Fibroblast of villous mesenchyme (primary cell): ENCODE measurements at regions not wholly inside any gene's neighbourhood (a gene's known extent, or its start where the extent isn't known, plus 50 kb on each side); places are given as distances from the start of the nearest gene placed in this dataset.

Experiments used
- DNase-seq: peaks from one replicate; pipeline ENCODE4 v3.0.0-alpha.2; 2010; ENCODE audit warnings: low read depth
- H3K4me3 ChIP-seq: 2 replicates; pipeline ENCODE4 v1.5.1; 2011; ENCODE audit warnings: low read depth, mild to moderate bottlenecking, low read length
- TF ChIP-seq, protein P1 (sequence below): IDR thresholded peaks from 2 replicates; pipeline ENCODE4 v1.5.1; 2012; ENCODE audit warnings: low read depth, mild to moderate bottlenecking, low read length; ENCODE audit not compliant: insufficient read depth

- no peak overlapping the region for H3K4me3 ChIP-seq
- no peak for DNase-seq
- TF ChIP-seq, protein P1, sequence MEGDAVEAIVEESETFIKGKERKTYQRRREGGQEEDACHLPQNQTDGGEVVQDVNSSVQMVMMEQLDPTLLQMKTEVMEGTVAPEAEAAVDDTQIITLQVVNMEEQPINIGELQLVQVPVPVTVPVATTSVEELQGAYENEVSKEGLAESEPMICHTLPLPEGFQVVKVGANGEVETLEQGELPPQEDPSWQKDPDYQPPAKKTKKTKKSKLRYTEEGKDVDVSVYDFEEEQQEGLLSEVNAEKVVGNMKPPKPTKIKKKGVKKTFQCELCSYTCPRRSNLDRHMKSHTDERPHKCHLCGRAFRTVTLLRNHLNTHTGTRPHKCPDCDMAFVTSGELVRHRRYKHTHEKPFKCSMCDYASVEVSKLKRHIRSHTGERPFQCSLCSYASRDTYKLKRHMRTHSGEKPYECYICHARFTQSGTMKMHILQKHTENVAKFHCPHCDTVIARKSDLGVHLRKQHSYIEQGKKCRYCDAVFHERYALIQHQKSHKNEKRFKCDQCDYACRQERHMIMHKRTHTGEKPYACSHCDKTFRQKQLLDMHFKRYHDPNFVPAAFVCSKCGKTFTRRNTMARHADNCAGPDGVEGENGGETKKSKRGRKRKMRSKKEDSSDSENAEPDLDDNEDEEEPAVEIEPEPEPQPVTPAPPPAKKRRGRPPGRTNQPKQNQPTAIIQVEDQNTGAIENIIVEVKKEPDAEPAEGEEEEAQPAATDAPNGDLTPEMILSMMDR = no peak
Observed at GRCh38 chr1:219514728-219515127, 98.2 kb downstream of the ZC3H11B start.

DNA sequence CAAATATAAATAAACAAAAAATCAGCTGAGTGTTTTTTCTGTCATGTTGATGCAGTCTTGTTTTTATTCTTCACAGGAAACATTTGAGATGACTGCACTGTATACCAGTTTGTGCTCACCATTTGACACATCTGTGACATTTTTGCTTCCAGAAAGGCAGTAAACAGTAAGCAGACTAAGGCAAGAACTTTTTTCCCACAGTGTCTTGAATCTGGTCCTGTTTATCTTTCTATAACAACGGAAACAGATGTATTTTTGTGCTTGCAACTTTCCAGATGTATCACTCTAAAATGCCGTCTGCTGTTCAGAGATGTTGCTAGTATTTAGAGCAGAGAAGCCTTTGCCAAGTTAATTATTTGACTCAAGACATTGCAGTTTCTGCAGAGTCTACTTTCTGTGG lies 105.5 kb downstream of the ZC3H11B start:
- TF ChIP-seq, protein P1 = no peak
- peak; percentile 41 for DNase-seq
- no peak overlapping the region for H3K4me3 ChIP-seq

DNA sequence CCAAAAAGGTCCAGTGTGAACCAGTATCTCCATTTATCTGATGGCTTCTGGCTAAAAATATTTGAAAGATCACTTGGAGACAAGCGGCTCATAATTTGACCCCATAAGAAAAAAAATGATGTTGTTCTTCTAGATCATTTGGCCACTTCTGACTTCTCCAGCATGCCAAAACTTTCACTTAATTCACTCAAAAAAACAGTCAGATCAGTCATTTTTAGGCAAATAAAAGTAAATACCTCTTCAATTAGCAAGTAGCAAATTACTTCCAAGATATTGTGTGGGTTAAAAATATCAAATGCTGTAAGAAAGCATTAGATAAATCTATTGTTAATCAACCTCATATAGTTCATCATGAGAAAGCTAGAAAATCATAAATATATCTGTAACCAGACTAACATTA lies 106.0 kb downstream of the ZC3H11B start:
- H3K4me3 ChIP-seq = no peak overlapping the region
- DNase-seq = no peak
- TF ChIP-seq, protein P1 = no peak

GRCh38 chr1:219506473-219506899 lies 106.4 kb downstream of the ZC3H11B start:
- H3K4me3 ChIP-seq = no peak overlapping the region
- peak; percentile 32 for DNase-seq

DNA sequence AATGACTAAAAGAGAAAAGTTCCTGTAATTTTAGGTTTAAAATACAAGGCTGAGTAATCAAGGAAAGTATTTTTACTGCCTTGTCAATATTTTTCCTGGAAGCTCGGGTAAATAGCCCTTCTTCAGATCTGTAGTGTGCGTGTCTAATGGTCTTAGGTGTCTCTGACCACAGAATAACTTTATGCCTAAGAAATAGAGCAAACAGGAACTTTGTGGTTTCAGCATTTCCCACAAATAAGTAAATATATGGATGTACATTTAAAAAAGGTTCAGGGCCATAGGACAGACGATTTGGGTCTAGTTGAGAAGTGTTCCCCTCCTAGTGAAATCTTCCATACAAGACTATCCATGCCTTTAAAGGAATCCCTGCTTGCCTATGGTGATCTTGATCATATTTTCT lies 107.0 kb downstream of the ZC3H11B start:
- DNase-seq = peak; percentile 42
- TF ChIP-seq, protein P1 = no peak

More at GRCh38 chr1:219506473-219506899, 106.4 kb downstream of the ZC3H11B start:
- TF ChIP-seq, protein P1 = no peak

DNA sequence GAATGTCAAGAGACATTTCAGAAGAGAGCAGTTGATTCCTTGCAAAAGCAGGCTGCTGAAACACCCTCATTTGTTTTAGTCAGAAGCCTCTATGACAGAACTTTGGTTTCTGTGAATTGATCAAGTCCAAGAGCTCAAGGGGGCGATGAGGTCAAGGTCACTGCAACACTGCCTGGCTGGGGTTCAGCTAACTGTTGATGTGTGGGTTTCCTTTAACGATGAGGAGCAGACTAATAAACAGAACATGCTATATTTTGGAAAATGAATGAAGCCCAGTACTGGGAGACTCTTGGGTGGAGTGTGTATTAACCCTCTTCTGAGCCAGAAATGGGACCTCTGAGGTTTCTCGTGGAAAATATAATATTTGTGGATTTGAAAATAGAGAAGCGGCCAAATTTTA lies 109.3 kb downstream of the ZC3H11B start:
- no peak for DNase-seq
- TF ChIP-seq, protein P1 = no peak
- H3K4me3 ChIP-seq = no peak overlapping the region

More for the DNA sequence above, 107.0 kb downstream of the ZC3H11B start:
- no peak overlapping the region for H3K4me3 ChIP-seq

- TF ChIP-seq, protein P1 = no peak
- no peak for DNase-seq
- H3K4me3 ChIP-seq = no peak overlapping the region
Observed at GRCh38 chr1:219500327-219500897, 112.5 kb downstream of the ZC3H11B start.
